Heart left ventricle (tissue), 16 donors: ENCODE measurements at regions not wholly inside any gene's neighbourhood (a gene's known extent, or its start where the extent isn't known, plus 50 kb on each side); places are given as distances from the start of the nearest gene placed in this dataset.

ENCODE experiments used
- ATAC-seq, 4 donors: fragments of 200-7000 bp; cut with Tn5 transposase; one replicate each; pipeline ENCODE4 v1.9.1; 2020 to 2022; ENCODE audit warnings: moderate library complexity in 4 of 4, mild to moderate bottlenecking in 3 of 4, moderate number of reproducible peaks in 1 of 4
- DNase-seq, 5 donors: peaks; one replicate each; pipeline ENCODE4 v3.0.0-alpha.2; 2020
- H3K27ac ChIP-seq, 12 donors: fragments of 200-600 bp; sonication (generic) in 4 of 12; one replicate each; pipeline versions ENCODE4 v1.5.0 to v1.8.0; 2016 to 2022; ENCODE audit warnings: mild to moderate bottlenecking in 2 of 12
- H3K27me3 ChIP-seq, 9 donors: fragments of 200-600 bp; sonication (generic) in 2 of 9; one replicate each; pipeline versions ENCODE4 v1.5.1 to v1.8.0; 2016 to 2022; ENCODE audit warnings: mild to moderate bottlenecking in 3 of 9
- H3K36me3 ChIP-seq, 9 donors: fragments of 200-600 bp; sonication (generic) in 2 of 9; one replicate each; pipeline versions ENCODE4 v1.5.0 to v1.8.0; 2018 to 2022; ENCODE audit warnings: mild to moderate bottlenecking in 2 of 9
- H3K4me1 ChIP-seq, 12 donors: fragments of 200-600 bp; sonication (generic) in 4 of 12; one replicate each; pipeline versions ENCODE4 v1.5.0 to v1.8.0; 2016 to 2022; ENCODE audit warnings: mild to moderate bottlenecking in 3 of 12
- H3K4me3 ChIP-seq, 12 donors: fragments of 200-600 bp; sonication (generic) in 4 of 12; one replicate each; pipeline versions ENCODE4 v1.5.0 to v1.8.0; 2017 to 2022; ENCODE audit warnings: mild to moderate bottlenecking in 9 of 12, moderate library complexity in 4 of 12
- H3K9me3 ChIP-seq, 12 donors: fragments of 200-600 bp; sonication (generic) in 4 of 12; one replicate each; pipeline versions ENCODE4 v1.5.0 to v1.8.0; 2016 to 2022; ENCODE audit warnings: mild to moderate bottlenecking in 1 of 12
- CTCF ChIP-seq, 12 donors: fragments of 200-600 bp; sonication (generic) in 4 of 12; IDR thresholded peaks; one replicate each; pipeline versions ENCODE4 v1.5.0 to v1.8.0; 2018 to 2022; ENCODE audit warnings: antibody characterized with exemption in 12 of 12, mild to moderate bottlenecking in 5 of 12
- POLR2A ChIP-seq, 2 donors: fragments of 450-650 bp; IDR thresholded peaks; one replicate each; pipeline ENCODE4 v1.6.1; 2017; ENCODE audit warnings: antibody characterized with exemption in 2 of 2, mild to moderate bottlenecking in 2 of 2, moderate library complexity in 2 of 2
- WGBS, 4 donors: extraction: QIAGEN DNeasy Blood & Tissue Kit in 2 of 4; methylation state at CpG; one replicate each; pipeline versions ENCODE4 v1.1.5 to v1.1.7; 2013 to 2018; 5-methylcytosine and 5-hydroxymethylcytosine counted together
- intact Hi-C, 10 donors: fragments of 100-400 bp; cut with DNase I; formaldehyde crosslinking; loops; one replicate each; pipeline versions ENCODE4 v1.11.1 to v1.14.2; 2022
- donor health status: ischemic (EF 13 %, LVEDD 7.1; RV severe dilation, severe dysfunction).
- donor health status: healthy with polysubstance abuse.
- donor health status: DM: no; HTN: yes; CAD: no.
- donor health status: DM: no; HTN: no; CAD: no.
- donor health status: ischemic (EF 25% LVEDD 6.9; RV normal size, moderate dysfunction).
- donor health status: ischemic (EF 25% LVEDD 5.7; RV mildly dilated, moderate dysfunction).
- donor health status: healthy.
- donor health status: DM: yes; HTN: yes; CAD: no.
- donor health status: ischemic (EF 35%, LVEDD 5.7; RV mildly dilated, moderate dysfunction).
- donor health status: nonischemic (EF 11% LVEDD 7.7; RV severe dilation, severe dysfunction).
- donor health status: DM: yes; HTN: yes; CAD: no.
- donor health status: PGD.
- donor health status: ischemic (EF 29% LVEDD 5.4; RV normal size, mild dysfunction).
- donor health status: nonischemic (EF 23%, LVEDD 6.1; RV moderate dilation, normal function).

- WGBS, 4 donors: 80 to 87% (median 81%) methylated on average over 5 of the region's 5 CpGs
- DNase-seq (no peak), ATAC-seq (no peak)
- Histone ChIP-seq H3K4me3 (no peak overlapping the region), H3K27ac (no peak overlapping the region), H3K4me1 (no peaks in the 10 kb centered on the region), H3K9me3 (no peaks in the 10 kb centered on the region), H3K27me3 (no peaks in the 10 kb centered on the region), H3K36me3 (no peaks in the 10 kb centered on the region)
- no peak for TF ChIP-seq CTCF (IDR thresholded peaks at IDR 0.05)
- TF ChIP-seq POLR2A (IDR thresholded peaks at IDR 0.05): no peak
- intact Hi-C loops: no loop called here
Measured at GRCh38 chr10:20502903-20503585, 394.1 kb downstream of the NEBL start.

- 79 to 85% (median 83%) methylated on average over 1 of the region's 1 CpG for WGBS, 4 donors
- intact Hi-C loops: no loop called here
Measured at GRCh38 chr10:20494474-20494873, 402.6 kb downstream of the NEBL start.

GRCh38 chr10:20492447-20492846, 404.7 kb downstream of the NEBL start:
- WGBS, 4 donors: 20 to 50% (median 34%) methylated on average over 2 of the region's 2 CpGs
- no peak for ATAC-seq
- no peaks in the 10 kb centered on the region for H3K27me3 ChIP-seq
- TF ChIP-seq POLR2A (IDR thresholded peaks at IDR 0.05) (no peak), CTCF (IDR thresholded peaks at IDR 0.05) (no peak)
- no peaks in the 10 kb centered on the region for H3K36me3 ChIP-seq
- intact Hi-C loops: no loop called here
- peaks cover 0 to 32% (median 5%) of the 10 kb centered on the region in 12 donors for H3K9me3 ChIP-seq
- H3K27ac ChIP-seq: no peak overlapping the region
- no peak overlapping the region for H3K4me3 ChIP-seq
- H3K4me1 ChIP-seq: no peaks in the 10 kb centered on the region
- DNase-seq: no peak

More at GRCh38 chr10:20494474-20494873, 402.6 kb downstream of the NEBL start:
- no peak overlapping the region for H3K27ac ChIP-seq
- no peak for ATAC-seq
- H3K36me3 ChIP-seq: no peaks in the 10 kb centered on the region
- H3K27me3 ChIP-seq: no peaks in the 10 kb centered on the region
- TF ChIP-seq POLR2A (IDR thresholded peaks at IDR 0.05) (no peak), CTCF (IDR thresholded peaks at IDR 0.05) (no peak)
- no peak for DNase-seq
- H3K4me1 ChIP-seq: no peaks in the 10 kb centered on the region
- H3K9me3 ChIP-seq: peaks cover 0 to 32% (median 5%) of the 10 kb centered on the region in 12 donors
- H3K4me3 ChIP-seq: no peak overlapping the region

DNA sequence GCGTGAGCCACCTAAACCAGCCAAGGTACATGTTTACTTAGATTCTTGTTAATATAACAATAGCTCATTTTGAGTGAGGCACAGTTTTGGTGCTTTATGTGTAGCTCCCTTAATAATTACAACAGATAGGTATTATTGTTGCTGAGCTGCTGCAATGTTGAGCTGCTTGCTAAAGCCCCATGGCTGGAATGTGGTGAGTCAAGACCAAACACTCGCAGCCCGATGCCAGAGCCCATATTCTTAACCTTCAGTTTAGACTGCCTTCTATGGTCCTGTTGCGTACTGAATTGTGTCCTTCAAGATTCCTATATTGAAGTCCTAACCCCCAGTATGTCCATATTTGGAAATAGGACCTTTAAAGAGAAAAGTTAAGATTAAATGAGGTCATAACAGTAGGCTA, 407.1 kb downstream of the NEBL start:
- ATAC-seq: no peak
- intact Hi-C loops: no loop called here
- TF ChIP-seq CTCF (IDR thresholded peaks at IDR 0.05) (no peak), POLR2A (IDR thresholded peaks at IDR 0.05) (no peak)

More for the DNA sequence above, 407.1 kb downstream of the NEBL start:
- DNase-seq: no peak
- no peaks in the 10 kb centered on the region for H3K36me3 ChIP-seq
- H3K4me3 ChIP-seq: no peak overlapping the region
- WGBS, 4 donors: 95 to 100% (median 96%) methylated on average over 4 of the region's 4 CpGs
- no peaks in the 10 kb centered on the region for H3K4me1 ChIP-seq
- H3K27ac ChIP-seq: no peak overlapping the region
- H3K9me3 ChIP-seq: peaks cover 0 to 20% (median 5%) of the 10 kb centered on the region in 12 donors
- H3K27me3 ChIP-seq: no peaks in the 10 kb centered on the region
